A673 (cell line): ENCODE measurements at regions not wholly inside any gene's neighbourhood (a gene's known extent, or its start where the extent isn't known, plus 50 kb on each side); places are given as distances from the start of the nearest gene placed in this dataset.

Source experiments
- BruUV-seq: library from RNA; stranded (reverse); fragments of 400-500 nt; replicated peaks from 2 replicates; lab custom pipeline; 2021; lab: Mats Ljungman, UMichigan
- CTCF ChIA-PET: fragments of 300-600 bp; sonication (Branson Sonifier 250); formaldehyde crosslinking; loops from one replicate; lab custom pipeline; 2022; ENCODE audit warnings: antibody characterized with exemption; lab: Charles Lee
- POLR2A ChIA-PET: fragments of 300-600 bp; sonication (Branson Sonifier 250); formaldehyde crosslinking; loops from one replicate; lab custom pipeline; 2022; ENCODE audit warnings: antibody characterized with exemption; ENCODE audit not compliant: low non-redundant PET; lab: Charles Lee
- DNase-seq: peaks from one replicate; pipeline ENCODE4 v3.0.0-alpha.2; 2015; ENCODE audit warnings: low spot score
- H3K27ac ChIP-seq: fragments of 200-600 bp; sonication (generic); 2 replicates; pipeline ENCODE4 v1.5.1; 2016; ENCODE audit warnings: mixed run types, low read depth, mild to moderate bottlenecking, mixed read lengths, antibody characterized with exemption, low read length; ENCODE audit not compliant: poor library complexity, severe bottlenecking
- H3K27me3 ChIP-seq: fragments of 200-600 bp; sonication (generic); replicated peaks from 2 replicates; pipeline ENCODE4 v1.6.1; 2017; ENCODE audit warnings: mixed run types, low read depth, mild to moderate bottlenecking, mixed read lengths, antibody characterized with exemption, low read length; ENCODE audit not compliant: insufficient read depth, poor library complexity
- H3K36me3 ChIP-seq: fragments of 200-600 bp; sonication (generic); 2 replicates; pipeline ENCODE4 v1.6.1; 2016; ENCODE audit warnings: mixed run types, mild to moderate bottlenecking, mixed read lengths, antibody characterized with exemption, low read length; ENCODE audit not compliant: insufficient read depth, poor library complexity, severe bottlenecking
- H3K4me1 ChIP-seq: fragments of 200-600 bp; sonication (generic); 2 replicates; pipeline ENCODE4 v1.6.1; 2017; ENCODE audit warnings: mixed run types, mild to moderate bottlenecking, mixed read lengths, antibody characterized with exemption, low read length; ENCODE audit not compliant: insufficient read depth, poor library complexity, severe bottlenecking
- H3K4me3 ChIP-seq: fragments of 200-600 bp; sonication (generic); 2 replicates; pipeline ENCODE4 v1.5.1; 2016; ENCODE audit warnings: low read depth, mixed run types, mild to moderate bottlenecking, mixed read lengths, low read length; ENCODE audit not compliant: poor library complexity, severe bottlenecking
- H3K9me3 ChIP-seq: fragments of 200-600 bp; sonication (generic); 2 replicates; pipeline ENCODE4 v1.6.1; 2016; ENCODE audit warnings: mixed run types, low read depth, mild to moderate bottlenecking, mixed read lengths, antibody characterized with exemption, low read length; ENCODE audit not compliant: poor library complexity, severe bottlenecking
- CTCF ChIP-seq: fragments of 300-800, 200-600 bp; sonication (generic); conservative IDR thresholded peaks from 2 replicates; pipeline ENCODE4 v1.5.1; 2017; ENCODE audit warnings: low read depth, mild to moderate bottlenecking, antibody characterized with exemption, low read length, moderate library complexity, mixed read lengths
- EZH2 ChIP-seq: fragments of 200-600 bp; sonication (generic); IDR thresholded peaks from 2 replicates; pipeline ENCODE4 v1.6.1; 2017; ENCODE audit warnings: borderline replicate concordance, low read depth, mild to moderate bottlenecking, mixed read lengths, antibody characterized with exemption, low read length; ENCODE audit not compliant: poor library complexity, severe bottlenecking
- intact Hi-C: fragments of 100-400 bp; cut with micrococcal nuclease; formaldehyde crosslinking; loops from one replicate; pipeline ENCODE4 v1.10.0; 2022; ENCODE audit not compliant: unreplicated experiment

DNA sequence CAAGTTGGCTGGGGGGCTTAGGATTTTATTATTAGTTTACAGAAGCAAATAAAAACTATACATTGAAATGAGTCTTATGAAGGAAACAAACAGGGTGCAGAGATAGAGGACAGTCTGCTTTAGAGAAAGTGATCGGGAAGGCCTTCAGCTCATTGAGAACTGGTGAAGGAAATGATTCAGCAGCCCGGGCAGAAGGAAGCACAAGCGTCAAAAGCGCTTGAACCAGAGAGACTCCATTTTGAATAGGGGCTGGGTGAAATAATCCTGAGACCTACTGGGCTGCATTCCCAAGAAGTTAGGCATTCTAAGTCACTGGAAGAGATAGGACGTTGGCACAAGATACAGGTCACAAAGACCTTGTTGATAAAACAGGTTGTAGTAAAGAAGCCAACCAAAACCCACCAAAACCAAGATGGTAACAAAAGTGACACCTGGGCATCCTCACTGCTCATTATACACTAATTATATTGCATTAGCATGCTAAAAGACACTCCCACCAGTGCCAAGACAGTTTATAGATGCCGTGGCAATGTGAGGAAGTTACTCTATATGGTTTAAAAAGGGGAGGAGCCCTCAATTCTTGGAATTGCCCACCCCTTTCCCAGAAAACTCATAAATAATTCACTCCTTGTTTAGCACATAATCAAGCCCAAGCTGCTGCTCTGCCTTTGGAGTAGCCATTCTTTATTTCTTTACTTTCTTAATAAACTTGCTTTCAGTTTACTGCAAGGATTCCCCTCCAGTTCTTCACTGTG is 83.1 kb upstream of the MPP7 start:
- H3K36me3 ChIP-seq = no peaks in the 10 kb centered on the region
- POLR2A ChIA-PET = no interaction called here

DNA sequence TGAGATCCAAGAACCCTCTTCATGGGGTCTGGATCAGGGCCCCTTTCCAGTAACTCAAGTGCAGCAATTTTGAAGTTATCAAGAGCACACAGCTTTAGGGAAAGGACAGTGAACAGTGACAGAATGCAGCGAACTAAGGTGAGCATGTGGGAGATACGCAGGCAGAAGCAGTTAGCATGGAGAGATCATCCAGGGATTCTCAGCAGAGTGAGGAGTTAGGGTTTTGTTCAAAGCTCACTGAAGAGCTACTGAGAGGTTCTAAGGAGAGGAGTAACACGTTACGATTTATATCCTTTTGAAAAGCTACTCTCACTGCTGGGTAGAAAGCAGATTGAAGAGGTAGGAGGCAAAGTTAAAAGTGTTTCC is 83.6 kb upstream of the MPP7 start:
- intact Hi-C loops = loop anchor here (10.0 kb wide), 1 partner anchor 642 kb away; the partner anchor contains the start of gene MKX
- Histone ChIP-seq H3K27ac (no peak overlapping the region), H3K27me3 (no peaks in the 10 kb centered on the region), H3K36me3 (no peaks in the 10 kb centered on the region), H3K4me3 (no peak overlapping the region), H3K9me3 (no peaks in the 10 kb centered on the region), H3K4me1 (no peaks in the 10 kb centered on the region)
- ChIA-PET CTCF (interaction anchor here (0.6 kb wide), 1 partner anchor 83 kb away, joined by 3 read pairs; the partner anchor contains the start of gene MPP7), POLR2A (no interaction called here)
- no TSS peak for BruUV-seq
- TF ChIP-seq CTCF (no peak), EZH2 (no peak)
- DNase-seq = no peak

More for the DNA sequence above, 83.1 kb upstream of the MPP7 start:
- Histone ChIP-seq H3K9me3 (no peaks in the 10 kb centered on the region), H3K4me3 (no peak overlapping the region), H3K27me3 (no peaks in the 10 kb centered on the region), H3K4me1 (no peaks in the 10 kb centered on the region), H3K27ac (no peak overlapping the region)
- CTCF ChIA-PET = interaction anchor here (0.6 kb wide), 1 partner anchor 83 kb away, joined by 3 read pairs; the partner anchor contains the start of gene MPP7
- TF ChIP-seq CTCF = no peak
- TF ChIP-seq EZH2 = no peak
- BruUV-seq = no TSS peak
- DNase-seq = no peak
- intact Hi-C loops = loop anchor here (10.0 kb wide), 1 partner anchor 641 kb away; the partner anchor contains the start of gene MKX

DNA sequence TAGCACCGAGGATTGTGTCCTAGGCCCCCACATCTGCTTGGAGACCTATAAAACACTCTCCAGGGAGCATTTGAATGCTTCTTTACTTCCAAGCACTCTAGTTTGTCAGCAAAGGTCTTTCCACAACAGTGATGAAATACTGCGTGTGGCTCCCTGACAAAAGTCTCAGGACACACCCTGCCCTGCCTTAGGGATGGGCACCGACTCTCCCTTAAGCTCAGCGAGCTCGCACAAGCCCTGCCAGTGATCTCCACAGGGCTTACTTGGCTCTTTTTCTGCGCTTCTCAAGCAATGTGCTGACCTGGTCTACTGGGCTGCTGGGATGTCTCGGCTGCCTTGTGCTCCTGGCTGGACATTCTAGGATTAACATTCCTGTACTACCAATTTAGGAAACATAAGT is 84.3 kb upstream of the MPP7 start:
- intact Hi-C loops = loop anchor here (10.0 kb wide), 1 partner anchor 642 kb away; the partner anchor contains the start of gene MKX
- no peaks in the 10 kb centered on the region for H3K36me3 ChIP-seq
- H3K4me1 ChIP-seq = no peaks in the 10 kb centered on the region
- TF ChIP-seq CTCF (no peak), EZH2 (no peak)
- H3K4me3 ChIP-seq = no peak overlapping the region
- CTCF ChIA-PET = no interaction called here
- H3K27ac ChIP-seq = no peak overlapping the region
- H3K9me3 ChIP-seq = no peaks in the 10 kb centered on the region
- no peak for DNase-seq
- POLR2A ChIA-PET = no interaction called here
- BruUV-seq = no TSS peak
- no peaks in the 10 kb centered on the region for H3K27me3 ChIP-seq
